Ovary (tissue), 3 donors: ENCODE measurements at regions not wholly inside any gene's neighbourhood (a gene's known extent, or its start where the extent isn't known, plus 50 kb on each side); places are given as distances from the start of the nearest gene placed in this dataset.

Source experiments
- CTCF ChIP-seq, 3 donors: fragments of 450-650 bp in 2 of 3; fragments of 200-600 bp in 1 of 3; IDR thresholded peaks; one replicate each; pipeline versions ENCODE4 v1.5.1 to v1.8.0; 2016 to 2022; ENCODE audit warnings: antibody characterized with exemption in 3 of 3, mild to moderate bottlenecking in 1 of 3
- EP300 ChIP-seq: sonication (generic); formaldehyde crosslinking; IDR thresholded peaks from one replicate; pipeline ENCODE4 v1.6.1; 2017; ENCODE audit warnings: antibody characterized with exemption
- POLR2A ChIP-seq: fragments of 450-650 bp; IDR thresholded peaks from one replicate; pipeline ENCODE4 v1.6.1; 2017; ENCODE audit warnings: antibody characterized with exemption, mild to moderate bottlenecking, moderate library complexity
- donor health status: DM: no; HTN: no; CAD: no.

- TF ChIP-seq CTCF (IDR thresholded peaks at IDR 0.05) (no peak), POLR2A (no peak), EP300 (no peak)
These were observed 771.6 kb upstream of the CXADR start for GRCh38 chr21:16741141-16741665.
